ENCODE measurements at regions not wholly inside any gene's neighbourhood (a gene's known extent, or its start where the extent isn't known, plus 50 kb on each side); places are given as distances from the start of the nearest gene placed in this dataset.

GRCh38 chr15:38920966-38921365 is 356.4 kb upstream of the RASGRP1 start:
- no peaks in the 10 kb centered on the region for H3K9me3 ChIP-seq (ENCODE audit: control insufficient read depth, low read length)
- H3K27ac ChIP-seq (ENCODE audit: insufficient read depth, low read depth, low read length, poor library complexity, severe bottlenecking) = no peak overlapping the region
- no peaks in the 10 kb centered on the region for H3K4me1 ChIP-seq (ENCODE audit: control insufficient read depth, insufficient read depth, low read length)
- WGBS, 2 experiments = 95 to 100% methylated on average over 1 to 2 of the region's 2 CpGs
- H3K36me3 ChIP-seq (ENCODE audit: control insufficient read depth, insufficient read depth, low read length) = no peaks in the 10 kb centered on the region
- H3K4me3 ChIP-seq (ENCODE audit: insufficient read depth, low read depth, low read length) = no peak overlapping the region
- no peaks in the 10 kb centered on the region for H3K27me3 ChIP-seq (ENCODE audit: control insufficient read depth, insufficient read depth, low read length, poor library complexity, severe bottlenecking)

- Histone ChIP-seq H3K4me1 (ENCODE audit: control insufficient read depth, insufficient read depth, low read length) (no peaks in the 10 kb centered on the region), H3K9me3 (ENCODE audit: control insufficient read depth, low read length) (no peaks in the 10 kb centered on the region), H3K27me3 (ENCODE audit: control insufficient read depth, insufficient read depth, low read length, poor library complexity, severe bottlenecking) (no peaks in the 10 kb centered on the region), H3K4me3 (ENCODE audit: insufficient read depth, low read depth, low read length) (no peak overlapping the region), H3K36me3 (ENCODE audit: control insufficient read depth, insufficient read depth, low read length) (no peaks in the 10 kb centered on the region), H3K27ac (ENCODE audit: insufficient read depth, low read depth, low read length, poor library complexity, severe bottlenecking) (no peak overlapping the region)
- 93 to 100% methylated on average over 2 of the region's 2 CpGs for WGBS, 2 experiments
Observed at GRCh38 chr15:38921471-38921870, 356.9 kb upstream of the RASGRP1 start.

GRCh38 chr15:38928431-38928830 is 363.8 kb upstream of the RASGRP1 start:
- Histone ChIP-seq H3K4me1 (ENCODE audit: control insufficient read depth, insufficient read depth, low read length) (no peaks in the 10 kb centered on the region), H3K27me3 (ENCODE audit: control insufficient read depth, insufficient read depth, low read length, poor library complexity, severe bottlenecking) (no peaks in the 10 kb centered on the region), H3K4me3 (ENCODE audit: insufficient read depth, low read depth, low read length) (no peak overlapping the region), H3K36me3 (ENCODE audit: control insufficient read depth, insufficient read depth, low read length) (no peaks in the 10 kb centered on the region), H3K27ac (ENCODE audit: insufficient read depth, low read depth, low read length, poor library complexity, severe bottlenecking) (no peak overlapping the region), H3K9me3 (ENCODE audit: control insufficient read depth, low read length) (no peaks in the 10 kb centered on the region)
- 100% methylated on average over 1 of the region's 1 CpG; no CpG with 5 or more reads in 1 of the 2 experiments for WGBS, 2 experiments

GRCh38 chr15:38930851-38931572 is 366.4 kb upstream of the RASGRP1 start:
- Histone ChIP-seq H3K4me1 (ENCODE audit: control insufficient read depth, insufficient read depth, low read length) (no peaks in the 10 kb centered on the region), H3K27me3 (ENCODE audit: control insufficient read depth, insufficient read depth, low read length, poor library complexity, severe bottlenecking) (no peaks in the 10 kb centered on the region), H3K27ac (ENCODE audit: insufficient read depth, low read depth, low read length, poor library complexity, severe bottlenecking) (no peak overlapping the region), H3K9me3 (ENCODE audit: control insufficient read depth, low read length) (no peaks in the 10 kb centered on the region), H3K4me3 (ENCODE audit: insufficient read depth, low read depth, low read length) (no peak overlapping the region), H3K36me3 (ENCODE audit: control insufficient read depth, insufficient read depth, low read length) (no peaks in the 10 kb centered on the region)
- WGBS, 2 experiments = 91% methylated on average over 9 of the region's 9 CpGs

- Histone ChIP-seq H3K27ac (ENCODE audit: insufficient read depth, low read depth, low read length, poor library complexity, severe bottlenecking) (no peak overlapping the region), H3K9me3 (ENCODE audit: control insufficient read depth, low read length) (no peaks in the 10 kb centered on the region), H3K36me3 (ENCODE audit: control insufficient read depth, insufficient read depth, low read length) (no peaks in the 10 kb centered on the region), H3K4me3 (ENCODE audit: insufficient read depth, low read depth, low read length) (no peak overlapping the region), H3K4me1 (ENCODE audit: control insufficient read depth, insufficient read depth, low read length) (peaks cover 5% of the 10 kb centered on the region), H3K27me3 (ENCODE audit: control insufficient read depth, insufficient read depth, low read length, poor library complexity, severe bottlenecking) (no peaks in the 10 kb centered on the region)
- 79% methylated on average over 6 of the region's 6 CpGs for WGBS, 2 experiments
Observed at GRCh38 chr15:38941399-38941953, 376.9 kb upstream of the RASGRP1 start.

- Histone ChIP-seq H3K27me3 (ENCODE audit: control insufficient read depth, insufficient read depth, low read length, poor library complexity, severe bottlenecking) (no peaks in the 10 kb centered on the region), H3K27ac (ENCODE audit: insufficient read depth, low read depth, low read length, poor library complexity, severe bottlenecking) (no peak overlapping the region), H3K4me3 (ENCODE audit: insufficient read depth, low read depth, low read length) (no peak overlapping the region), H3K4me1 (ENCODE audit: control insufficient read depth, insufficient read depth, low read length) (peaks cover 5% of the 10 kb centered on the region), H3K36me3 (ENCODE audit: control insufficient read depth, insufficient read depth, low read length) (no peaks in the 10 kb centered on the region), H3K9me3 (ENCODE audit: control insufficient read depth, low read length) (no peaks in the 10 kb centered on the region)
Observed at GRCh38 chr15:38944536-38944935, 379.9 kb upstream of the RASGRP1 start.

GRCh38 chr15:38945551-38946298 is 381.1 kb upstream of the RASGRP1 start:
- Histone ChIP-seq H3K27me3 (ENCODE audit: control insufficient read depth, insufficient read depth, low read length, poor library complexity, severe bottlenecking) (no peaks in the 10 kb centered on the region), H3K36me3 (ENCODE audit: control insufficient read depth, insufficient read depth, low read length) (no peaks in the 10 kb centered on the region), H3K4me1 (ENCODE audit: control insufficient read depth, insufficient read depth, low read length) (peaks cover 5% of the 10 kb centered on the region), H3K4me3 (ENCODE audit: insufficient read depth, low read depth, low read length) (no peak overlapping the region), H3K27ac (ENCODE audit: insufficient read depth, low read depth, low read length, poor library complexity, severe bottlenecking) (no peak overlapping the region), H3K9me3 (ENCODE audit: control insufficient read depth, low read length) (no peaks in the 10 kb centered on the region)
- WGBS, 2 experiments = 76 to 81% methylated on average over 5 of the region's 5 CpGs

GRCh38 chr15:38954090-38954489 is 389.5 kb upstream of the RASGRP1 start:
- no peaks in the 10 kb centered on the region for H3K27me3 ChIP-seq (ENCODE audit: control insufficient read depth, insufficient read depth, low read length, poor library complexity, severe bottlenecking)
- H3K4me1 ChIP-seq (ENCODE audit: control insufficient read depth, insufficient read depth, low read length) = no peaks in the 10 kb centered on the region
- H3K9me3 ChIP-seq (ENCODE audit: control insufficient read depth, low read length) = no peaks in the 10 kb centered on the region

GRCh38 chr15:38961456-38961855 is 396.8 kb upstream of the RASGRP1 start:
- Histone ChIP-seq H3K4me1 (ENCODE audit: control insufficient read depth, insufficient read depth, low read length) (no peaks in the 10 kb centered on the region), H3K9me3 (ENCODE audit: control insufficient read depth, low read length) (no peaks in the 10 kb centered on the region), H3K4me3 (ENCODE audit: insufficient read depth, low read depth, low read length) (no peak overlapping the region), H3K27ac (ENCODE audit: insufficient read depth, low read depth, low read length, poor library complexity, severe bottlenecking) (no peak overlapping the region), H3K27me3 (ENCODE audit: control insufficient read depth, insufficient read depth, low read length, poor library complexity, severe bottlenecking) (no peaks in the 10 kb centered on the region), H3K36me3 (ENCODE audit: control insufficient read depth, insufficient read depth, low read length) (no peaks in the 10 kb centered on the region)
- WGBS, 2 experiments = 89 to 95% methylated on average over 1 of the region's 2 CpGs

More at GRCh38 chr15:38954090-38954489, 389.5 kb upstream of the RASGRP1 start:
- WGBS, 2 experiments = 89 to 100% methylated on average over 2 to 3 of the region's 3 CpGs
- no peak overlapping the region for H3K27ac ChIP-seq (ENCODE audit: insufficient read depth, low read depth, low read length, poor library complexity, severe bottlenecking)
- no peak overlapping the region for H3K4me3 ChIP-seq (ENCODE audit: insufficient read depth, low read depth, low read length)
- no peaks in the 10 kb centered on the region for H3K36me3 ChIP-seq (ENCODE audit: control insufficient read depth, insufficient read depth, low read length)

GRCh38 chr15:38961931-38962330 is 397.3 kb upstream of the RASGRP1 start:
- H3K27ac ChIP-seq (ENCODE audit: insufficient read depth, low read depth, low read length, poor library complexity, severe bottlenecking) = no peak overlapping the region

More at GRCh38 chr15:38961931-38962330, 397.3 kb upstream of the RASGRP1 start:
- Histone ChIP-seq H3K4me1 (ENCODE audit: control insufficient read depth, insufficient read depth, low read length) (no peaks in the 10 kb centered on the region), H3K36me3 (ENCODE audit: control insufficient read depth, insufficient read depth, low read length) (no peaks in the 10 kb centered on the region), H3K27me3 (ENCODE audit: control insufficient read depth, insufficient read depth, low read length, poor library complexity, severe bottlenecking) (no peaks in the 10 kb centered on the region), H3K4me3 (ENCODE audit: insufficient read depth, low read depth, low read length) (no peak overlapping the region), H3K9me3 (ENCODE audit: control insufficient read depth, low read length) (no peaks in the 10 kb centered on the region)
- WGBS, 2 experiments = 92 to 95% methylated on average over 2 of the region's 2 CpGs
